ENCODE measurements at regions not wholly inside any gene's neighbourhood (a gene's known extent, or its start where the extent isn't known, plus 50 kb on each side); places are given as distances from the start of the nearest gene placed in this dataset.
A peak's percentile ranks its signal among the peaks of the same experiment; 100 is the strongest.
"Not testable (repeated sequence)": the region's sequence is repeated elsewhere in the genome, so short reads cannot be mapped to it uniquely, and the experiment has no call there.

DNA sequence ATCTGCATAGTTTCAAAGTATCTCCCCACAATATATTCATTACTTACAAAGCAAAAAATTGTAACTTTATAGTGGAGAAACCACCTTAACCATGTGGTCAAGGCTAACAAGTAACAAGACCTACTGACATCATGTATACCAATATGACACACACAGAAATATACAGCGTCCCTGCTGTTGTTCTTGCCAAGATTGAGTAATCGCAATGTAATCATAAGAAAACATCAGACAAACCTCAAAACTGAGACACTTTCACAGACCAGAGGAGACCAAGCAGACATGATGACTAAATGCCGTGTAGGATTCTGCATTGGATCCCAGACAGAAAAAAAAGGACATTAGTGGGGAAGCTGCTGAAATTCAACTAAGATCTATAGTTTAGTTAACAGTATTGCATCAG, 123.0 kb downstream of the ACAA2 start:
- TF ChIP-seq, protein P1, sequence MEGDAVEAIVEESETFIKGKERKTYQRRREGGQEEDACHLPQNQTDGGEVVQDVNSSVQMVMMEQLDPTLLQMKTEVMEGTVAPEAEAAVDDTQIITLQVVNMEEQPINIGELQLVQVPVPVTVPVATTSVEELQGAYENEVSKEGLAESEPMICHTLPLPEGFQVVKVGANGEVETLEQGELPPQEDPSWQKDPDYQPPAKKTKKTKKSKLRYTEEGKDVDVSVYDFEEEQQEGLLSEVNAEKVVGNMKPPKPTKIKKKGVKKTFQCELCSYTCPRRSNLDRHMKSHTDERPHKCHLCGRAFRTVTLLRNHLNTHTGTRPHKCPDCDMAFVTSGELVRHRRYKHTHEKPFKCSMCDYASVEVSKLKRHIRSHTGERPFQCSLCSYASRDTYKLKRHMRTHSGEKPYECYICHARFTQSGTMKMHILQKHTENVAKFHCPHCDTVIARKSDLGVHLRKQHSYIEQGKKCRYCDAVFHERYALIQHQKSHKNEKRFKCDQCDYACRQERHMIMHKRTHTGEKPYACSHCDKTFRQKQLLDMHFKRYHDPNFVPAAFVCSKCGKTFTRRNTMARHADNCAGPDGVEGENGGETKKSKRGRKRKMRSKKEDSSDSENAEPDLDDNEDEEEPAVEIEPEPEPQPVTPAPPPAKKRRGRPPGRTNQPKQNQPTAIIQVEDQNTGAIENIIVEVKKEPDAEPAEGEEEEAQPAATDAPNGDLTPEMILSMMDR (IDR thresholded peaks at IDR 0.05; ENCODE audit: insufficient read depth, low read length), result no peak
- no peak overlapping the region for H3K4me3 ChIP-seq (ENCODE audit: low read depth, low read length)
- DNase-seq (ENCODE audit: low read depth), result peak; percentile 95

DNA sequence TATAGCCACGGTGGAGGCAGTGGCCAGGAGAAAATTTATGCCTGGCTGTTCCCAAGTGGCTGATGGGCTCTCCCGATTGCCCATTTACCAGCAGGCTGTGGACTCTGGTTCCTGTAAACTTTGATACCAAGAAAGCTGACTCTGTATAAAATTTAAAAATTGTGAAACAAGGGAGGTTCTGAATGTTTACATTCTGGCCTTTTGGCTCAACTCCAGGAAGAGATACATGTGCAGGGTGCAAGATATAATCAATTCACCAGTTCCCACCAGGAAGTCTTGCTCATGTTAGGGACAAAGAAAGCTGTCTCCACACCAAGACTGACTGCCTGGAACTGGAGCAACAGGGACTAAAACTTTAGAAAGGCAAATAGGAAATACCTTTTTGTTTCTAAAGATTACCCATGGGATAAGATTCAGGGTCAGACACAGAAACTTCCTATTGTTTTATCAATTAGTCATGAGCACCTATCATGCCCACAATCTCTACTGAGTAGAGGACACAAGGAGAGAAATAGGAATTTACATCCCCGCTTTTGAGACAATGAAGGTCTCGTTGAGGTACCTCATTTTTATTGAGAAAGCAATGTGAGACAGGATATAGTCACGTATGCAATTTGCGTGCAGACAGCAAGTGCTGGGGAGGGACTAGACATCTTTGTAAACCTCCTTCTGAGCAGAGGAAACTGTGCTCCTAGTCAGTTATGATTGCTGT, 123.5 kb downstream of the LIPG start:
- DNase-seq (ENCODE audit: low read depth), result peak; percentile 55
- TF ChIP-seq, protein P1 (IDR thresholded peaks at IDR 0.05; ENCODE audit: insufficient read depth, low read length), result no peak
- no peak overlapping the region for H3K4me3 ChIP-seq (ENCODE audit: low read depth, low read length)

DNA sequence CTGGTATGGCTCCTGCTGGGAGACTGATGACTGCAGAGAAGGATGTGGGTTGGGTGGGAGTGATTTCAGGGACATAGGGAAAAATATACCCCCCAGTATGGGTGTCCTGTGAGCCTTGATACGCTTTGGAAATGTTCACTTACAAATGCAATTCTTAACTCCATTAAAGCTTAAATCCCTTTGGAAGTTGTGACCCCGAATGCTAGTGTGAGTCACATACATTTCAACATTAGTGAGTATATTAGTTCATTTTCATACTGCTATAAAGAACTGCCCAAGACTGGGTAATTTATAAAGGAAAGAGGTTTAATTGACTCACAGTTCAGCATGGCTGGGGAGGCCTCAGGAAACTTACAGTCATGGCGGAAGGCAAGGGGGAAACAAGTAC, 120.9 kb downstream of the LIPG start:
- not testable (repeated sequence) for H3K4me3 ChIP-seq (ENCODE audit: low read depth, low read length)
- peak; percentile 42 for DNase-seq (ENCODE audit: low read depth)

DNA sequence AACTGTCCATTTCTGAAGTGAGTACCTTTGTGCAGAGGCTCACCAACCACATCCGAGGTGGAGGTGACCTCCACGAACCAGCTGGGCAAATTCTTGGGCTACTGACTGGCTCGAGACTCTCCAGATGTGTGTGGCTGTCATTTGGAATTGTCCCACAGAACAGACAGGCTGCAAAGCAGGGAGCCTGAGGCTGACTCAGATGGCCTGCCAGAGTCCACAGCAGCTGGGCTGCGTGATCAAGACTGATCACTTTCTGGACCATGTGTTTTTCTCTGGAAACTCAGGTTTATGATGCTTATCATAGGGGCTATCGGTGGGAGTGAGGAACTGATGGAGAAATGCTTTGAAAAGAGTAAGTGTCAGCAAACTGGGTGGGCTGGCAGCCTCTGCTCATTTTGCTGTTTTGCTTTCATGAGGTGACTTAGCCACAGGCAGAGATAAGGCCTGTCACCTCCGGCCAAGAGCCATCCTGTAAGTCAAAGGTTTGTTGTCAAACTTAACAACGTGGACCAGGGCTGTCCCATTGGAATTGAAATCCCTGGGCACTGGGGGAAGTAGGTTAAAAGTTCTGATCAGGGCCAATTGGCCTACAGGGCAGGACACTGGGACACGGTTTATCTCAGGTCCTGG, 120.4 kb downstream of the LIPG start:
- DNase-seq (ENCODE audit: low read depth), result no peak
- TF ChIP-seq, protein P1 (IDR thresholded peaks at IDR 0.05; ENCODE audit: insufficient read depth, low read length), result no peak
- no peak overlapping the region for H3K4me3 ChIP-seq (ENCODE audit: low read depth, low read length)

DNA sequence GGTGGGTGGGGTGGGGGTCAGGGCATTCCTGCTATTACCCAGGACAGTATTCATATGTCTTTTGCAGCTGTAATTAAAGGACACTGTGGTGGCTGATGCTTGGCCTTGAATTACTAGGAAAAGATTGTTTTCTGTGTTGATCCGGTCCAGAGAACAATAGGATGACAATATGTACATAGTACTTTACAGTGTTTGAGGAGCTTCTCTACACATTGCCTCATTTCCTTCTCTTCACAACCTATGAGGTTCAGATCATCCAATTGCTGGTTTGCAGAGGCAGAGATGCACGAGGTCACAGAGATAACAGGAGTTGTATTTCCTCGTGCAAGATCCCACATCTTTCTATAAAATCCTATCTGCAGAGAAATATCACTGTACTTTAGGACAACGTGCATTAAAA, 119.5 kb downstream of the LIPG start:
- TF ChIP-seq, protein P1 (IDR thresholded peaks at IDR 0.05; ENCODE audit: insufficient read depth, low read length), result no peak
- no peak overlapping the region for H3K4me3 ChIP-seq (ENCODE audit: low read depth, low read length)
- DNase-seq (ENCODE audit: low read depth), result no peak

DNA sequence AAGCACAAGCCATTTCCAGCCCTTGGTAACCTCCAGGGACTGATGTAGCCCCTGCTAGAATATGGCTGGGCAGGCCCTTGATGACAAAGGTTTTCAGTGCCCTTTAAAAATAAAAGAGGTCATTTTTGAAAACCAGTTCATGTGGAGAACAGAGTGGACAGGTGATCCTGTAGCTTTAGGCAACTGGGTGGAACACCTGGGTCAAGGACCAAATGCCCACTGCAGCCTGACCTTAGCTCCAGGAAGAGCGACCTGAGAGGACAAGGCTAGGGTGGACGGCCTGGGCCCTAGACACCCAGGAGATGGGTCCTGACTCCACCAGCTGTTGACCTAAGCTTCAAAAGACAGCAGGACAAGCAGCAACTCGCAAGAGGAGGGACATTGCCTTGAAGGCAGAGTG, 116.6 kb downstream of the LIPG start:
- TF ChIP-seq, protein P1 (IDR thresholded peaks at IDR 0.05; ENCODE audit: insufficient read depth, low read length), result no peak
- DNase-seq (ENCODE audit: low read depth), result no peak
- no peak overlapping the region for H3K4me3 ChIP-seq (ENCODE audit: low read depth, low read length)

DNA sequence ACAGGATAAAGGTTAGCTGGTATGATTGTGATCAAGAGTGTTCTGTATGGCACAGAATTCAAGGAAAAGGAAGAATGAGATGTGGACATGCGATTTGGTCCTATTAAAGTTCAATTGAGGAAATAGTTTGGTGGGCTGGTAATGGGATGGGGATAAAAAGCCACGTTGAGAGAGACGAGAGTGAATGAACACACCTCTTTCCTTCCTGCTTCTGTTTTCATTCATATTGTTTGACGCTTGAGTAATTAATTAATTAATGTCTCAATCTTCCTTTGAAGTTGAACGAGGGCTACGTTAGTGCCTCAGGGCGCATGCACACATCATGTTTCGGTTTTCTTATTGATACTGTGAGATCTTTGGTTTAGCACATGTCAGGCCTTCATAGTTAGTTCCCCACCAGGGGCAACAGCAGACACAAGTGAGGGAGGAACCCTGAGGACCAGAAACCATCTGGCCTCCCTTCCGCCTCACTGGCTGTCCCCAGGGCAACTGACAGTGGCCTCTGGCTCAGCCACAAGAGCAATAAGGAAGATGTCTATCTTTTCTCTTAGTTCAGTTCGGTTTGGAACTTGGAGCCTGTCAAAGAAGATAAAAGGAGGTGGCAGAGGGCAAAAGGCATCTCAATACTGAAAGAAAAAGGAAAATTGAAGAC, 116.0 kb downstream of the LIPG start:
- TF ChIP-seq, protein P1 (IDR thresholded peaks at IDR 0.05; ENCODE audit: insufficient read depth, low read length), result no peak
- DNase-seq (ENCODE audit: low read depth), result no peak
- H3K4me3 ChIP-seq (ENCODE audit: low read depth, low read length), result no peak overlapping the region

Measured in fibroblast of the aortic adventitia (primary cell).